VCaP (cell line): ENCODE measurements at regions not wholly inside any gene's neighbourhood (a gene's known extent, or its start where the extent isn't known, plus 50 kb on each side); places are given as distances from the start of the nearest gene placed in this dataset.

ENCODE experiments used
- H3K27ac ChIP-seq: fragments of 450-650 bp; 2 replicates; pipeline ENCODE4 v1.5.1; 2017
- CTCF ChIP-seq: fragments of 450-650 bp; conservative IDR thresholded peaks from 2 replicates; pipeline ENCODE4 v1.5.1; 2017; ENCODE audit warnings: mild to moderate bottlenecking, moderate library complexity

- TF ChIP-seq CTCF = peak; percentile 60
- no peak overlapping the region for H3K27ac ChIP-seq
Measured at GRCh38 chr16:6081320-6081976, 983.9 kb upstream of the EEF2KMT start.

- no peak for TF ChIP-seq CTCF
- H3K27ac ChIP-seq = no peak overlapping the region
Measured at GRCh38 chr16:6076631-6077030, 979.0 kb upstream of the EEF2KMT start.

- TF ChIP-seq CTCF = no peak
- no peak overlapping the region for H3K27ac ChIP-seq
Measured at GRCh38 chr16:6068063-6068462, 970.5 kb upstream of the EEF2KMT start.

GRCh38 chr16:6066652-6067051, 969.1 kb upstream of the EEF2KMT start:
- no peak for TF ChIP-seq CTCF
- H3K27ac ChIP-seq = no peak overlapping the region

GRCh38 chr16:6063526-6063925, 965.9 kb upstream of the EEF2KMT start:
- H3K27ac ChIP-seq = no peak overlapping the region

GRCh38 chr16:6059671-6060070, 962.1 kb upstream of the EEF2KMT start:
- no peak for TF ChIP-seq CTCF
- H3K27ac ChIP-seq = no peak overlapping the region

More at GRCh38 chr16:6063526-6063925, 965.9 kb upstream of the EEF2KMT start:
- no peak for TF ChIP-seq CTCF

- no peak for TF ChIP-seq CTCF
- H3K27ac ChIP-seq = no peak overlapping the region
Measured at GRCh38 chr16:6057821-6058220, 960.2 kb upstream of the EEF2KMT start.
